GM19035 (cell line): ENCODE measurements at regions not wholly inside any gene's neighbourhood (a gene's known extent, or its start where the extent isn't known, plus 50 kb on each side); places are given as distances from the start of the nearest gene placed in this dataset.

Experiments used
- ATAC-seq: cut with Tn5 transposase; IDR thresholded peaks from one replicate; pipeline ENCODE4 v1.9.1; 2021; ENCODE audit not compliant: unreplicated experiment

DNA sequence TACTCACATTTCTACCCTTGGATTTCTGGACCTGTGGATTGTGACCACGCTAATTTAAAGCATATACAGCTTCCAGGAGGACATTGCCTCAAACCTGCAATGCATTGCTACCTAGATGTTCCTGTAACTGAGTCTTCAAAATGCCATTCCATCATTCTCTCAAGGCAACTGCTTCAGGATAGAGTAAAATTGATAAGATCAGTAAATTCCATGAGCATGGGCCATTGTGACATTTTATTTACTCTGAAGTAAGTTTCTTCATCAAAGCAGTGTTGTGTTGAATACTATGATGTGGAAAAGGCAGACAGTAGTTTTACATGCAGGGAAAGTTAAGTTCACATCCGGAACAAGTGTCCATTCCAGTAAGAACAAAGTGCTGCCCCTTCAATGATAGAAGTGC is 991.0 kb downstream of the ARAP2 start:
- no peak for ATAC-seq

DNA sequence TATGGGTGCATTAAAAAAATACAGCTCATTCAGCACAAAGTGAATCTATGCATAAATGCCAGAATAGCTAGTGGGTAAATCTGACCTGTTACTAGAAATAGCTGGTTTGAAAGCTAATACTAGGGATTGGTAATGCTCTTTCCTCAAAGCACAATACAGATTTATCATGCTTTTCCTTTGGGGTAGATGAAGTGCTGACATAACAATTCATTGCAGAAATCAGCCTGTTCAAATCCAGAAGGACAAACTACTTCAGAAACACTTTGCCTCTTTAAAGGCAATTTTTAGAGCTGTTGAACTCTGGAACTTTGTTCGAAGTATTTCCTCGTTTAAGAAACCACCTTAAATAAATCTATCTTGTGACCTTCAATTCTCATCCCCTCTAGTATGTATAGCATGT is 957.9 kb downstream of the ARAP2 start:
- no peak for ATAC-seq

DNA sequence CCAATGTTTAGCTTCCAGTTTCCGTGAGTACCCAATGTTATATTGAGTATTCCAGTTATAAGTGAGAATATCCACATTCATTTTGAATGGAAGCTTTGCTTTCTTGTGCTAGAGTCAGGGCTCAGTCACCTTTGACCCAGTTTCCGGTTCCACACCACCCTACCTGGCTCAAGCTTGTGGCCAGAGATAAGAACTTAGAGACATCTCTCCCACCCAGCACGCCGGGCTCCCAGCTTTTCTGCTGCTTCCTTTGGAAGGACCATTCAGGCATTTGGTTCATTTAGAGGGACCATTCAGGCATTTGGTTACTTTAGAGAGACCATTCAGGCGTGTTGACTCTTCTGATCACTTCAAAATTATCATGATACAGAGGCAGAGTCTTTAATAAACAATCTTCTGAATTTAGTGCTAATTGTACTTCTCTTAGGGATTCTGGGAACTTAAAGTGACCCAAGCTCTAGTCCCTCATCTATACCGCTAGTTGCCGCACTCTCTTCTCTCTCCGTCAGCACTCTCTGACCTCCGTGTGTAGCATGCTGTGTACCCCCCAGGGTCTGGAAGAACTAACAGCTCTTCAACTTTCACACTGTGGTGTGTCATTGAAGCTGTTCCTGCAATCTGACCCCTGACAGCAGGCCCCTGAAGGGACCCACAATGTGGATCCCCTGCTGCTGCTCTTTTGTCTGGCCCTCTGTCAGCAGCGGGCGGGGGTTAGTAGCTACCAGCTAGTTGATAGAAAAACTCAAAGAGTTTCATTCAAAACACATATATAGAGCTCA is 943.1 kb downstream of the ARAP2 start:
- ATAC-seq, result no peak

GRCh38 chr4:35315419-35315818 is 928.9 kb downstream of the ARAP2 start:
- ATAC-seq, result no peak

DNA sequence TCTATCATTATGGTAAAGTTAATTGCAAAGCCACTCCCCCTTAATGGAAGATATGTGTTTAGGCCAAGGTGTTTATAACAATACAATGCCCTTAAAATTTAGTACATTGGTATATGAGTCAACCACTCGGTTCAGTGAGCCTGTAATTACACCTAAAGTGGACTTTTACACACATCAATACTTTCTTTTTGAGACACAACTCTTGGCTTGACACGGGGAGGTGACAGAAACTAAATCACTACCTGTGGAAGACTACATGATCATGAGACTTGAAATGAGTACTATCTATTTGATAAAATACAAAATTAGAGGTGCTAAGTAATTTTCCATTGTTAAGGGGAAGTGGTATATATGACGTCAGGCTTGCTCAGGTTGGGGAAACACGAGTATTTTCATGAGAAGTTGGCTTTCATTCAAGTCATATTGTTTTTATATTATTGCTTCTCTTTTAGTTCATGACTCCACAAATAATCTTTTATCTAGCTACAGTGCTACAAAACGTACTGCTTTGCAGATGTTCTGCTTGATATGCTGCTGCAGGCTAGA is 918.3 kb downstream of the ARAP2 start:
- ATAC-seq, result no peak

DNA sequence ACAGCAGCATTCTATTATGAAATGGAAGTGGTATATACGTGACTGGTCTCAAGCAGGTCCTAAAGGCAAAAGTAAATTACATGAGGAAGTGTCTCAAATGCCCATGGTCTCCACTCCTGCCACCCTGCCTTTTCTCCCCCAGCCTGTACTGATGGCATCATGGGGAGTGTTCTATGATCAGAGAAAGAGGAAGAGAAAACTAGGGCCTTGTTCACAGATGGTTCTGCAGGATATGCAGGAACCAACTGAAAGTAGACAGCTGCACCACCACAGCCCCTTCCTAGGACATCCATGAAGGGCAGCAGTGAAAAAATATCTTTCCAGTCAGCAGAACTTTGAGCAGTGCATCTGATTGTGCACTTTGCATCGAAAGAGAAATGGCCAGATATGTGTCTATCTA is 901.5 kb downstream of the ARAP2 start:
- ATAC-seq, result no peak

DNA sequence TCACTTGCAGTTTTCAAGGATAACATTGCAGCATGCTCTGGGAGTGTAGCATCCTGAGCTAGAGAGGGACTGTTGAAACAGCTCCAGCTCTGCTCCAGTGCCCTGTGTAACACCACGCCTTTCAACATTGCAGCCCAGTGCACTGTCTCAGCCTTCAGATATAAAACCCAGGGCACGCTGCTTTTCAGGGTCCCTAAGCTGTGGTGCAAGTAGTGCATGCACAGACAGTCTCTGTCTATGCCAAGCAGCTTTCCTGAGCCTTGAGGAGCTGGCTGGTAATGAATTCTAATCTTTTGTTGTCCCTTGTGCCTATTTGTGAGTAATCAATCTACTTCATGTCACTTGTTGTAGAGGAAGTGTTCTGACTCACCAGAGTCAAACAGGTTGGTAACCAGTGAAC is 897.0 kb downstream of the ARAP2 start:
- no peak for ATAC-seq

DNA sequence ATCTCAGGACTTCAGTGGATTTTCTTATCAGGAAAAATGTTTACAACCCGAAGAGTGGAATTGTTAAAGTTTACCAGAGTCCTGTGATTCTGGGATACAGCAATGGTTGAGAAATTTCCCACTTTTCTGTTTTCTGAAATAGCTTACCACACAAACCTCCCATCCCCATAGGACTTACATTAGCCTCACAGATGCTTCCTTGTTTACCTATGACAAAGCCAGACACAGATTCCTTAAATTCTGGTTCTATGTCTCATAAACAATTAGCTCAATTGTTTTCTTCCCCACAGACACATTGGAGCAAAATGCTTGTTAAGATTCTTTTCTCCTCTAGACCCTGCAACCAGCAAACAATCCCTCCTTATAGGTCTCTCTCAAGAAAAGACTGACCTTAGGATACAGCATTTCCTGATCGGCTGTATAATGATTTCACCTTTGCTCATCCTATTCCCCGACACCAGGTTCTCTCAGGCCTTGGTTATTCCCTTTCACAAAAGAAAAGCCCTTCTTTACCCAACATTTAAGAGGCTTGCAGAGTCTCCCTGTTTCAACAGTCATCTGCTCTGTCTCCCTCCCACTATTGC is 886.2 kb downstream of the ARAP2 start:
- ATAC-seq, result no peak

DNA sequence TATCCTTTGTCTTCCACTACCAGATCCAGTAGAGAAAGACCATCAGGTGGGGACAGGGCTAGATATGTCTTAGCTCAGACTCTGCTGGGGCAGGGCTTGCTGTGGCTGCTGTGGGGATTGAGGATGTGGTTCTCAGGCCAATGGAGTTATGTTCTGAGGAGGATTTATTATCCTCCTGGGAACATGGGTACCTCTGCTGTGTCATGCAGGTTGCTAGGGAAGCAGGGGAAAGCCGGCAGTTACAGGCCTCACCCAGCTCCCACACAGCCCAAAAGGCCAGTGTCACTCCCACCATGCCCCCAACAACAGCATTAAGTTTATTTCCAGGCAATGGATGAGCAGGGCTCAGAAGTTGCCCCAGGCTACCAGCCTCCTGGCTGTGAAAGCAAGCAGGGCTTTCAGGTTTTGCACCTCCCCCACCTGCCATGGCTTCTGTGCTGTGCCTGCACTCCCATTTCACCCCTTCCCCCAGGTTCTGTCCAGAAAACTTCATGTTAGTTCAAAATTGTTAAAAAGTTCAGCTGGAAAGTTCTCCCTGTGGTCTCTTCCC is 879.9 kb downstream of the ARAP2 start:
- ATAC-seq, result no peak

DNA sequence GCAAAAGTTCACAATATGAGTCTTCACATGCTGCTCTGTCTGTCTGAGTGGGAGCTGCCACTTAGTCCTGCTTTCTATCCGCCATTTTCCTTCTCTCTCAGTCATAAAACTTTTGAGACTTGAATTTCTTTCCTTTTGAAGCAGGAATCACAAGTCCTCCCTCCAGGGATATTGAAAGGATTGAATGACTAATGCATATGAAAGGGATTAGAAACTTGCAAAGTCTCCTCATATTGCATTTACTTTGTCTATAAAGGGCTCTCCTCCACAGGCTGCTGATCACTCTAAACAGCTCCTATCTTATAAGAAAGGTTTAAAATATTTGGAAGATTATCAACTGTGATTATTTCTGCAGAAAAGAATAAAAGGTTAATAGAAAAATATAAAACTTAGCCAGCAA is 879.1 kb downstream of the ARAP2 start:
- no peak for ATAC-seq

- ATAC-seq, result no peak
Measured at GRCh38 chr4:35399912-35400311, 844.4 kb downstream of the ARAP2 start.

- ATAC-seq, result no peak
Measured at GRCh38 chr4:35423104-35423503, 821.2 kb downstream of the ARAP2 start.

DNA sequence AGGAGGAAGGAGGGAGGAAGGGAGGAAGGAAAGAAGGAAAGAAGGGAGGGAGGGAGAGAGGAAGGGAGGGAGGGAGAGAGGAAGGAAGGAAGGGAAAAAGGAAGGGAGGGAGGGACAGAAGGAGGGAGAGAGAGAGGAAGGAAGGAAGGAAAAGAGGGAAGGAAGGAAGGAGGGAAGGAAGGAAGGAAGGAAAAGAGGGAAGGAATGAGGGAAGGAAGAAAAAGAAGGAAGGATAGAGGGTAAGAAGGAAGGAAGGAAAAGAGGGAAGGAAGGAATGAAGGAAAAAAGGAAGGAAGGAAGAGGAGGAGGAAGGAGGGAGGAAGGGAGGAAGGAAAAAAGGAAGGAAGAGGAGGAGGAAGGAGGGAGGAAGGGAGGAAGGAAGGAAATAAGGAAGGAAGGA is 796.8 kb downstream of the ARAP2 start:
- no peak for ATAC-seq

DNA sequence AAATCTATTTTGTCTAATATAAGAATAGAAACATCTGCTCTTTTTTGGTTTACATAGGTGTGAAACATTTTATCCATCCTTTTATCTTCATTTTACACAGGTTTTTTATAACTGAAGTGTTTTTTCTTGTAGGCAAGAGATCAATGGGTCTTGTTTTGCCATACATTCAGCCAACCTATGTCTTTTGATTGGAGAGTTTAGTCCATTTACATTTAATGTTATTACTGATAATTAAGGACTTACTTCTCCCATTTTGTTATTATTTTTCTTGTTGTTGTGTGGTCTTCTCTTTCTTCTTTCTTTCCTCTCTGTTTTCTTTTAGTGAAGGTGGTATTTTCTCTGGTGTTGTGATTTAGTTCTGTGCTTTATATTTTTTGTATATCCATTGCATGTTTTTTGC is 785.3 kb downstream of the ARAP2 start:
- ATAC-seq, result no peak

GRCh38 chr4:35461931-35462659 is 782.2 kb downstream of the ARAP2 start:
- ATAC-seq, result no peak

DNA sequence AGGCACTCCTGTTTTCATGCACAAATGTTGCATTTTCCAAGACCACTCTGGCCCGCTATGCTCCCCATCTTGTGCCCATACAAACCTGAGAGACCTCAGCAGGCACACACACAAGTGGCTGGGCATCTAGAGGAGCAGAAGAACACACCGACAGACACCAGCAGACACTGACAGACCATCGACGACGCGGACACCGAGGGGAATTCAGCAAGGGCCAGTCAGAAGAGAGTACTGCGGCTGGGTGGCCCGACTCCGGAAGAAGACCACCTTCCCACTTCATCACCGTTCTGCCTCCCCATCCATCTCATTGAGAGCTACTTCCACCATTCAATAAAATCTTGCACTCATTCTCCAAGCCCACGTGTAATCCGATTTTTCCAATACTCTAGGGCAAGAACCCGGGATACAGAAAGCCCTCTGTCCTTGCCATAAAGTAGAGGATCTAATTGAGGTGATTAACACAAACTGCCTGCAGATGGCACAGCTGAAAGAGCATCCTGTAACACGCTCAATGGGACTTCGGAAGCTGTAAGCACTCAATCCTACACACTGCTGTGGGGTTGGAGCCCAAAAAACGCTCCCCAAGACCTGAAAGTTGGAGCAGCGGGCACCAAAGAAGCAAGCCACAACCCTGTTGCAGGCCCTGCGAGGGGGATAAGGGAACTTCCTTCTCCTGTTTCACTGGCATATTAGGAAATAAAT is 780.9 kb downstream of the ARAP2 start:
- no peak for ATAC-seq

- ATAC-seq, result peak; percentile 49
Measured at GRCh38 chr4:35464964-35465528, 779.3 kb downstream of the ARAP2 start.

GRCh38 chr4:35491093-35491492 is 753.2 kb downstream of the ARAP2 start:
- no peak for ATAC-seq

GRCh38 chr4:35493977-35494376 is 750.3 kb downstream of the ARAP2 start:
- no peak for ATAC-seq

DNA sequence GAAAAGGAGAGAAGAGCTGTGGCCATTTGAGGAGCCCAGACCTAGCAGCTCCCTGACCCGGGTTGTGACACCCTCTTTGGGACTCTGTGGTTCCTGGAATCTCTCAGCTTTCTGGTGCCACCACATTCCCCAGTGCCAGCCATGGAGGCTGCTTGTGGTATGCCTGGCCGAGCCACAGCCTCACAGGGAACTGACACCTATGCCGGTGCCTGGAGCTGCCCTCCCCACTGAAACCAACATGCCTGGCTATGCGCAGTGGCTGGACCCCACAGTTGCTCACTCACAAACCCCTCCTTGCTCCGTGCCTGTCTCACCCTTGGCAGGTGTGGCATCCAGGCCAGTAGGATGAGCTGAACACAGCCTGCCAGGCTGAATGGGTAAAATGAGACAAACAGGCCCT is 749.4 kb downstream of the ARAP2 start:
- no peak for ATAC-seq

GRCh38 chr4:35500812-35501211 is 743.5 kb downstream of the ARAP2 start:
- ATAC-seq, result peak; percentile 88
